HCT116 (cell line): ENCODE measurements at regions not wholly inside any gene's neighbourhood (a gene's known extent, or its start where the extent isn't known, plus 50 kb on each side); places are given as distances from the start of the nearest gene placed in this dataset.

Experiments used
- ATAC-seq: fragments of 200-7000 bp; cut with Tn5 transposase; 2 replicates; pipeline ENCODE4 v1.9.1; 2020; ENCODE audit warnings: mild to moderate bottlenecking, moderate library complexity
- BruUV-seq: library from RNA; stranded (reverse); fragments of 400-500 nt; replicated peaks from 2 replicates; lab custom pipeline; 2021; lab: Mats Ljungman, UMichigan
- CTCF ChIA-PET: fragments of 300-600 bp; sonication (Branson Sonifier 250); formaldehyde crosslinking; loops from one replicate; lab custom pipeline; 2021; ENCODE audit warnings: antibody characterized with exemption; lab: Charles Lee
- POLR2A ChIA-PET: fragments of 300-600, 350-600 bp; sonication (Branson Sonifier 250); formaldehyde crosslinking; loops from one replicate; lab custom pipeline; 2021; ENCODE audit warnings: antibody characterized with exemption; lab: Charles Lee
- RAD21 ChIA-PET, 2 experiments: fragments of 300-600 bp; sonication (Branson Sonifier 250); formaldehyde crosslinking; loops; one replicate each; lab custom pipeline; 2023; ENCODE audit warnings: low total read pairs in 2 of 2; ENCODE audit not compliant: uncharacterized antibody in 2 of 2, unreplicated experiment in 2 of 2, low non-redundant PET in 1 of 2; lab: Charles Lee
- DNase-seq: peaks from one replicate; pipeline ENCODE4 v3.0.0-alpha.2; 2010; ENCODE audit warnings: low read depth, low spot score
- H2AFZ ChIP-seq: fragments of 200-600 bp; shearing (Covaris generic), sonication (generic); 2 replicates; pipeline ENCODE4 v1.6.1; 2017; ENCODE audit warnings: low read depth, mixed run types, mixed read lengths, antibody characterized with exemption, low read length; ENCODE audit not compliant: poor library complexity, severe bottlenecking
- H3K27ac ChIP-seq: 2 replicates; pipeline ENCODE4 v1.5.1; 2012; ENCODE audit warnings: low read depth, low read length
- H3K27me3 ChIP-seq: fragments of 200-600 bp; sonication (generic); 2 replicates; pipeline ENCODE4 v1.6.1; 2016; ENCODE audit warnings: mixed run types, low read length, mixed read lengths; ENCODE audit not compliant: insufficient read depth
- H3K36me3 ChIP-seq, 2 experiments: fragments of 200-500 bp in 1 of 2; fragments of 200-600 bp in 1 of 2; sonication (Bioruptor generic) in 1 of 2; sonication (generic) in 1 of 2; 2 replicates each; pipeline versions ENCODE4 v1.5.1 to v1.6.1; 2014 to 2016; ENCODE audit warnings: low read length in 2 of 2, inconsistent platforms in 1 of 2, mixed read lengths in 1 of 2, mixed run types in 1 of 2; ENCODE audit not compliant: insufficient read depth in 2 of 2, control insufficient read depth in 1 of 2
- H3K4me1 ChIP-seq, 2 experiments: fragments of 200-600 bp in 1 of 2; sonication (generic) in 1 of 2; 2 replicates each; pipeline versions ENCODE4 v1.5.1 to v1.6.1; 2012 to 2017; ENCODE audit warnings: low read length in 2 of 2, inconsistent platforms in 1 of 2, mild to moderate bottlenecking in 1 of 2, mixed read lengths in 1 of 2, mixed run types in 1 of 2, moderate library complexity in 1 of 2; ENCODE audit not compliant: insufficient read depth in 2 of 2, control insufficient read depth in 1 of 2
- H3K4me2 ChIP-seq: fragments of 200-600 bp; sonication (generic); 2 replicates; pipeline ENCODE4 v1.6.1; 2017; ENCODE audit warnings: mixed run types, low read length, mixed read lengths
- H3K4me3 ChIP-seq, 2 experiments: fragments of 200-600 bp in 1 of 2; sonication (generic) in 1 of 2; replicated peaks in 1 of 2; 2 replicates each; pipeline ENCODE4 v1.5.1; 2011 to 2016; ENCODE audit warnings: low read length in 2 of 2, control low read depth in 1 of 2, low read depth in 1 of 2, mild to moderate bottlenecking in 1 of 2, mixed read lengths in 1 of 2, mixed run types in 1 of 2
- H3K79me2 ChIP-seq: fragments of 200-600 bp; sonication (generic); 2 replicates; pipeline ENCODE4 v1.6.1; 2017; ENCODE audit warnings: mild to moderate bottlenecking, mixed run types, low read length, moderate library complexity, mixed read lengths; ENCODE audit not compliant: insufficient read depth
- H3K9ac ChIP-seq: fragments of 200-600 bp; sonication (generic); 2 replicates; pipeline ENCODE4 v1.6.1; 2016; ENCODE audit warnings: low read length, mixed read lengths
- H3K9me2 ChIP-seq: fragments of 200-600 bp; sonication (generic), shearing (Covaris generic); 2 replicates; pipeline ENCODE4 v1.6.1; 2017; ENCODE audit warnings: mixed run types, mild to moderate bottlenecking, moderate library complexity; ENCODE audit not compliant: insufficient read depth
- H3K9me3 ChIP-seq, 2 experiments: fragments of 200-500 bp in 1 of 2; fragments of 200-600 bp in 1 of 2; sonication (Bioruptor generic) in 1 of 2; sonication (generic) in 1 of 2; 2 replicates each; pipeline ENCODE4 v1.6.1; 2014 to 2017; ENCODE audit warnings: low read length in 2 of 2, mixed read lengths in 2 of 2, inconsistent platforms in 1 of 2, low read depth in 1 of 2, mild to moderate bottlenecking in 1 of 2, mixed run types in 1 of 2, moderate library complexity in 1 of 2; ENCODE audit not compliant: control insufficient read depth in 1 of 2, insufficient read depth in 1 of 2
- H4K20me1 ChIP-seq: fragments of 200-600 bp; sonication (generic), shearing (Covaris generic); 2 replicates; pipeline ENCODE4 v1.6.1; 2017; ENCODE audit warnings: mixed run types, mild to moderate bottlenecking, moderate library complexity; ENCODE audit not compliant: insufficient read depth
- EGR1 ChIP-seq: IDR thresholded peaks from 2 replicates; pipeline ENCODE4 v1.6.1; 2012; ENCODE audit warnings: low read depth
- EZH2 ChIP-seq: fragments of 200-600 bp; sonication (generic); IDR thresholded peaks from 2 replicates; pipeline ENCODE4 v1.6.1; 2017; ENCODE audit warnings: antibody characterized with exemption, mixed run types
- JUND ChIP-seq: IDR thresholded peaks from 2 replicates; pipeline ENCODE4 v1.6.1; 2012
- POLR2AphosphoS5 ChIP-seq: IDR thresholded peaks from 2 replicates; pipeline ENCODE4 v1.6.1; 2011; ENCODE audit warnings: mild to moderate bottlenecking, low read depth, low read length, moderate library complexity
- RAD21 ChIP-seq: IDR thresholded peaks from 2 replicates; pipeline ENCODE4 v1.6.1; 2012; ENCODE audit warnings: low read depth, mild to moderate bottlenecking
- ZBTB33 ChIP-seq: IDR thresholded peaks from 2 replicates; pipeline ENCODE4 v1.6.1; 2011; ENCODE audit warnings: mild to moderate bottlenecking, low read length, moderate library complexity; ENCODE audit not compliant: insufficient replicate concordance; ENCODE audit errors: extremely low read depth
- intact Hi-C: fragments of 100-400 bp; cut with micrococcal nuclease; formaldehyde crosslinking; loops from 2 replicates; pipeline ENCODE4 v1.10.0; 2022

GRCh38 chr18:40494603-40495002, 1460.4 kb upstream of the PIK3C3 start:
- Histone ChIP-seq H3K27ac (no peak overlapping the region), H4K20me1 (no peaks in the 10 kb centered on the region), H3K9me2 (no peaks in the 10 kb centered on the region), H3K4me3 (no peak overlapping the region), H3K36me3 (no peaks in the 10 kb centered on the region), H3K27me3 (no peaks in the 10 kb centered on the region), H3K9ac (no peak overlapping the region), H2AFZ (no peak overlapping the region), H3K4me1 (no peaks in the 10 kb centered on the region), H3K9me3 (peaks cover 3 to 8% of the 10 kb centered on the region in 2 experiments; a peak in 3 of 4 replicates), H3K79me2 (no peaks in the 10 kb centered on the region), H3K4me2 (no peak overlapping the region)
- ATAC-seq (no peak), DNase-seq (no peak)
- ChIA-PET RAD21 (no interaction called here), CTCF (no interaction called here), POLR2A (no interaction called here)
- intact Hi-C loops, result no loop called here
- TF ChIP-seq POLR2AphosphoS5 (no peak), EGR1 (no peak), JUND (no peak), ZBTB33 (no peak), EZH2 (no peak)
- BruUV-seq, result no TSS peak

GRCh38 chr18:40493316-40493715, 1461.7 kb upstream of the PIK3C3 start:
- H3K4me1 ChIP-seq, result no peaks in the 10 kb centered on the region
- BruUV-seq, result no TSS peak
- RAD21 ChIA-PET, result no interaction called here
- intact Hi-C loops, result no loop called here
- POLR2A ChIA-PET, result no interaction called here
- no peaks in the 10 kb centered on the region for H3K27me3 ChIP-seq
- H3K79me2 ChIP-seq, result no peaks in the 10 kb centered on the region
- CTCF ChIA-PET, result no interaction called here
- H3K9me2 ChIP-seq, result no peaks in the 10 kb centered on the region
- H3K9ac ChIP-seq, result no peak overlapping the region
- H3K4me2 ChIP-seq, result no peak overlapping the region
- no peaks in the 10 kb centered on the region for H4K20me1 ChIP-seq
- no peak overlapping the region for H2AFZ ChIP-seq
- H3K36me3 ChIP-seq, result no peaks in the 10 kb centered on the region
- H3K4me3 ChIP-seq, result no peak overlapping the region
- no peak overlapping the region for H3K27ac ChIP-seq
- ATAC-seq, result no peak
- no peak for TF ChIP-seq RAD21
- TF ChIP-seq, all 23 proteins: peak for 0
- no peak for DNase-seq
- peaks cover 3 to 8% of the 10 kb centered on the region in 2 experiments; a peak in 3 of 4 replicates for H3K9me3 ChIP-seq
